PFSK-1 (cell line): ENCODE measurements at regions not wholly inside any gene's neighbourhood (a gene's known extent, or its start where the extent isn't known, plus 50 kb on each side); places are given as distances from the start of the nearest gene placed in this dataset.

Experiments
- FOXP2 ChIP-seq: optimal IDR thresholded peaks from 2 replicates; pipeline ENCODE3; 2011; ENCODE audit warnings: borderline replicate concordance, control low read depth, inconsistent platforms; ENCODE audit not compliant: insufficient read depth; ENCODE audit errors: extremely low read length, extremely low read depth
- POLR2AphosphoS5 ChIP-seq: IDR thresholded peaks from 2 replicates; pipeline ENCODE4 v1.6.1; 2012; ENCODE audit warnings: low read depth, mild to moderate bottlenecking, control low read depth, low read length, moderate library complexity
- REST ChIP-seq, 2 experiments: IDR thresholded peaks; 2 replicates each; pipeline versions ENCODE4 v1.6.1 to v1.8.0; 2011 to 2012; ENCODE audit warnings: low read depth in 2 of 2, low read length in 2 of 2, control low read depth in 1 of 2, inconsistent platforms in 1 of 2, mild to moderate bottlenecking in 1 of 2, moderate library complexity in 1 of 2; ENCODE audit not compliant: insufficient read depth in 1 of 2
- SIN3A ChIP-seq: IDR thresholded peaks from 2 replicates; pipeline ENCODE4 v1.6.1; 2012; ENCODE audit warnings: mild to moderate bottlenecking, low read length, moderate library complexity, borderline replicate concordance; ENCODE audit not compliant: insufficient read depth
- TAF1 ChIP-seq: IDR thresholded peaks from 2 replicates; pipeline ENCODE4 v1.6.1; 2012; ENCODE audit warnings: low read length, control low read depth, borderline replicate concordance; ENCODE audit not compliant: insufficient read depth

- no peak for TF ChIP-seq SIN3A
- no peak for TF ChIP-seq FOXP2
- no peak for TF ChIP-seq REST (IDR thresholded peaks at IDR 0.05; ENCODE audit: insufficient read depth in 1 of 2, low read depth in 2 of 2, low read length in 2 of 2)
- TF ChIP-seq POLR2AphosphoS5 = no peak
- TF ChIP-seq TAF1 = no peak
Measured at GRCh38 chr3:98985431-98985830, 83.9 kb upstream of the DCBLD2 start.

- TF ChIP-seq FOXP2 (no peak), SIN3A (no peak), TAF1 (no peak), REST (IDR thresholded peaks at IDR 0.05; ENCODE audit: insufficient read depth in 1 of 2, low read depth in 2 of 2, low read length in 2 of 2) (no peak), POLR2AphosphoS5 (no peak)
Measured at GRCh38 chr3:98984024-98984423, 82.5 kb upstream of the DCBLD2 start.

GRCh38 chr3:98982351-98982750 is 80.9 kb upstream of the DCBLD2 start:
- TF ChIP-seq FOXP2 = no peak
- TF ChIP-seq POLR2AphosphoS5 = no peak
- no peak for TF ChIP-seq SIN3A
- TF ChIP-seq REST (IDR thresholded peaks at IDR 0.05; ENCODE audit: insufficient read depth in 1 of 2, low read depth in 2 of 2, low read length in 2 of 2) = no peak
- no peak for TF ChIP-seq TAF1

- 0 out of 4 replicates have a peak, but pooled peaks of 1 of the 2 experiments have one; percentile 27 for TF ChIP-seq REST (IDR thresholded peaks at IDR 0.05; ENCODE audit: insufficient read depth in 1 of 2, low read depth in 2 of 2, low read length in 2 of 2)
- TF ChIP-seq FOXP2 = no peak
Measured at GRCh38 chr3:98980915-98981596, 79.6 kb upstream of the DCBLD2 start.

- TF ChIP-seq SIN3A (no peak), POLR2AphosphoS5 (no peak), FOXP2 (no peak), TAF1 (no peak), REST (IDR thresholded peaks at IDR 0.05; ENCODE audit: insufficient read depth in 1 of 2, low read depth in 2 of 2, low read length in 2 of 2) (no peak)
Measured at GRCh38 chr3:98979296-98979695, 77.8 kb upstream of the DCBLD2 start.
